Body of pancreas (tissue), 4 donors: ENCODE measurements at regions not wholly inside any gene's neighbourhood (a gene's known extent, or its start where the extent isn't known, plus 50 kb on each side); places are given as distances from the start of the nearest gene placed in this dataset.

ENCODE experiments used
- CTCF ChIP-seq, 7 experiments: fragments of 450-650 bp in 4 of 7; fragments of 200-600 bp in 3 of 7; sonication (generic) in 3 of 7; IDR thresholded peaks; one replicate each; pipeline ENCODE4 v1.5.1; 2016 to 2019; ENCODE audit warnings: antibody characterized with exemption in 7 of 7
- POLR2A ChIP-seq, 3 donors: fragments of 450-650 bp; IDR thresholded peaks; one replicate each; pipeline ENCODE4 v1.6.1; 2016; ENCODE audit warnings: antibody characterized with exemption in 3 of 3, mild to moderate bottlenecking in 2 of 3

- TF ChIP-seq CTCF (IDR thresholded peaks at IDR 0.05), result no peak
- no peak for TF ChIP-seq POLR2A (IDR thresholded peaks at IDR 0.05)
Measured at GRCh38 chr4:1534095-1534872, 128.0 kb upstream of the NKX1-1 start.
